CD4-positive, alpha-beta T cell treated with Interleukin-1 beta for 1 hour (primary cell): ENCODE measurements at regions not wholly inside any gene's neighbourhood (a gene's known extent, or its start where the extent isn't known, plus 50 kb on each side); places are given as distances from the start of the nearest gene placed in this dataset.

Source experiments
- DNase-seq, 2 donors: peaks; one replicate each; pipeline ENCODE4 v3.0.0-alpha.2; 2020 to 2022

GRCh38 chr18:25469489-25469888 lies 117.5 kb upstream of the ZNF521 start:
- no peak for DNase-seq

GRCh38 chr18:25467226-25467987 lies 115.4 kb upstream of the ZNF521 start:
- DNase-seq: no peak

- no peak for DNase-seq
These were observed 113.3 kb upstream of the ZNF521 start for GRCh38 chr18:25465152-25465732.

GRCh38 chr18:25464227-25464626 lies 112.3 kb upstream of the ZNF521 start:
- DNase-seq: no peak

- no peak for DNase-seq
These were observed 111.8 kb upstream of the ZNF521 start for GRCh38 chr18:25463726-25464125.

GRCh38 chr18:25459814-25460213 lies 107.8 kb upstream of the ZNF521 start:
- no peak for DNase-seq

GRCh38 chr18:25457601-25458000 lies 105.6 kb upstream of the ZNF521 start:
- no peak for DNase-seq

GRCh38 chr18:25457126-25457525 lies 105.2 kb upstream of the ZNF521 start:
- no peak for DNase-seq

- DNase-seq: no peak
These were observed 104.5 kb upstream of the ZNF521 start for GRCh38 chr18:25456334-25457010.

- no peak for DNase-seq
These were observed 103.7 kb upstream of the ZNF521 start for GRCh38 chr18:25455646-25456045.

- no peak for DNase-seq
These were observed 103.2 kb upstream of the ZNF521 start for GRCh38 chr18:25455159-25455558.

GRCh38 chr18:25454730-25455129 lies 102.8 kb upstream of the ZNF521 start:
- no peak for DNase-seq

GRCh38 chr18:25454270-25454659 lies 102.3 kb upstream of the ZNF521 start:
- DNase-seq: no peak

- DNase-seq: no peak
These were observed 101.7 kb upstream of the ZNF521 start for GRCh38 chr18:25453556-25454269.

- DNase-seq: no peak
These were observed 99.2 kb upstream of the ZNF521 start for GRCh38 chr18:25451077-25451658.

GRCh38 chr18:25449046-25449445 lies 97.1 kb upstream of the ZNF521 start:
- no peak for DNase-seq

GRCh38 chr18:25446972-25447371 lies 95.0 kb upstream of the ZNF521 start:
- DNase-seq: no peak

- DNase-seq: no peak
These were observed 93.5 kb upstream of the ZNF521 start for GRCh38 chr18:25445430-25445829.

- no peak for DNase-seq
These were observed 91.8 kb upstream of the ZNF521 start for GRCh38 chr18:25443776-25444175.

- no peak for DNase-seq
These were observed 83.3 kb upstream of the ZNF521 start for GRCh38 chr18:25435149-25435782.

- DNase-seq: no peak
These were observed 82.8 kb upstream of the ZNF521 start for GRCh38 chr18:25434745-25435144.

- no peak for DNase-seq
These were observed 81.6 kb upstream of the ZNF521 start for GRCh38 chr18:25433590-25433989.

GRCh38 chr18:25425024-25425423 lies 73.1 kb upstream of the ZNF521 start:
- DNase-seq: no peak
